ENCODE measurements at regions not wholly inside any gene's neighbourhood (a gene's known extent, or its start where the extent isn't known, plus 50 kb on each side); places are given as distances from the start of the nearest gene placed in this dataset.

DNA sequence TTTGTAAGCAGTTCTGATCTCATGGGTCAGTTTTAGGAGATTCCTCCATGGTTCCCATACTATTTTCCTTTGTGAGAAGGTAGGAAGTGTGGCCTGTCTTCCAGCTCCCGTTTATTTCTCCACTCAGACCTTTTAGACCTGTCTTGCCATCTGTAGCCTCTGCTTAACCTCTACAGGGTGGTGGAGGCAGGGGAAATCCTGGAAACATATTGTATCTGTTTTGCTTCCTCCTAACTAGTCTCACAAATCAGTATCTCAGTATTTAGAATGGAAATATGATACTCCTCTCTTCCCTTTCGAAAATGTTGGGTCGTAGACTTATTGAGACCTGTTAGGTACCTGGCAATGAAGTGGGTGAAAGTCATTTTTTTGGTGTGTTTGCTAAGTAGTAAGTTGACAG is 399.4 kb upstream of the RGS6 start:
- ChIA-PET POLR2A (ENCODE audit: unreplicated experiment) (no interaction called here), CTCF (no interaction called here)
- BruUV-seq (replicated peaks): no TSS peak
- H3F3A ChIP-seq (ENCODE audit: low read length, unreplicated experiment): no peaks in the 10 kb centered on the region
- H3K9me3 ChIP-seq (ENCODE audit: low read length): no peaks in the 10 kb centered on the region
- H3K4me2 ChIP-seq (ENCODE audit: low read length): no peak overlapping the region
- H3K27me3 ChIP-seq (ENCODE audit: low read length): no peaks in the 10 kb centered on the region
- H3K9ac ChIP-seq (ENCODE audit: low read length): no peak overlapping the region
- no peak for TF ChIP-seq EZH2phosphoT487 (IDR thresholded peaks at IDR 0.05; ENCODE audit: borderline replicate concordance, low read length)
- TF ChIP-seq, protein P1, sequence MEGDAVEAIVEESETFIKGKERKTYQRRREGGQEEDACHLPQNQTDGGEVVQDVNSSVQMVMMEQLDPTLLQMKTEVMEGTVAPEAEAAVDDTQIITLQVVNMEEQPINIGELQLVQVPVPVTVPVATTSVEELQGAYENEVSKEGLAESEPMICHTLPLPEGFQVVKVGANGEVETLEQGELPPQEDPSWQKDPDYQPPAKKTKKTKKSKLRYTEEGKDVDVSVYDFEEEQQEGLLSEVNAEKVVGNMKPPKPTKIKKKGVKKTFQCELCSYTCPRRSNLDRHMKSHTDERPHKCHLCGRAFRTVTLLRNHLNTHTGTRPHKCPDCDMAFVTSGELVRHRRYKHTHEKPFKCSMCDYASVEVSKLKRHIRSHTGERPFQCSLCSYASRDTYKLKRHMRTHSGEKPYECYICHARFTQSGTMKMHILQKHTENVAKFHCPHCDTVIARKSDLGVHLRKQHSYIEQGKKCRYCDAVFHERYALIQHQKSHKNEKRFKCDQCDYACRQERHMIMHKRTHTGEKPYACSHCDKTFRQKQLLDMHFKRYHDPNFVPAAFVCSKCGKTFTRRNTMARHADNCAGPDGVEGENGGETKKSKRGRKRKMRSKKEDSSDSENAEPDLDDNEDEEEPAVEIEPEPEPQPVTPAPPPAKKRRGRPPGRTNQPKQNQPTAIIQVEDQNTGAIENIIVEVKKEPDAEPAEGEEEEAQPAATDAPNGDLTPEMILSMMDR (conservative IDR thresholded peaks at IDR 0.05; ENCODE audit: low read depth, low read length): no peak
- intact Hi-C loops (cut with micrococcal nuclease): no loop called here
- H3K79me2 ChIP-seq (ENCODE audit: low read length): peaks cover 11% of the 10 kb centered on the region; the same call in 1 of the 2 replicates
- peaks cover 8% of the 10 kb centered on the region; the same call in 1 of the 2 replicates for H3K36me3 ChIP-seq (ENCODE audit: low read depth, low read length)
- H3K4me3 ChIP-seq (ENCODE audit: low read length): no peak overlapping the region
- DNase-seq (no peak), ATAC-seq (no peak)
- H2AFZ ChIP-seq (ENCODE audit: low read length): no peak overlapping the region
- 0 out of 2 replicates have a peak, but pooled peaks cover 7% of the 10 kb centered on the region for H4K20me1 ChIP-seq (ENCODE audit: low read length)
- H3K4me1 ChIP-seq (ENCODE audit: insufficient read depth, low read length): no peaks in the 10 kb centered on the region
- no peaks in the 10 kb centered on the region for H3K9me2 ChIP-seq (replicated peaks; ENCODE audit: low read length)
- no peak overlapping the region for H3K27ac ChIP-seq (ENCODE audit: low read length)

GRCh38 chr14:71533390-71533789 is 398.8 kb upstream of the RGS6 start:
- CTCF ChIA-PET: no interaction called here
- Histone ChIP-seq H4K20me1 (ENCODE audit: low read length) (0 out of 2 replicates have a peak, but pooled peaks cover 7% of the 10 kb centered on the region), H3K9me2 (replicated peaks; ENCODE audit: low read length) (no peaks in the 10 kb centered on the region), H3F3A (ENCODE audit: low read length, unreplicated experiment) (no peaks in the 10 kb centered on the region), H3K4me1 (ENCODE audit: insufficient read depth, low read length) (no peaks in the 10 kb centered on the region), H3K9me3 (ENCODE audit: low read length) (no peaks in the 10 kb centered on the region), H3K36me3 (ENCODE audit: low read depth, low read length) (peaks cover 8% of the 10 kb centered on the region; the same call in 1 of the 2 replicates), H3K9ac (ENCODE audit: low read length) (no peak overlapping the region), H3K4me2 (ENCODE audit: low read length) (no peak overlapping the region), H3K79me2 (ENCODE audit: low read length) (peaks cover 16% of the 10 kb centered on the region; the same call in 1 of the 2 replicates), H3K27ac (ENCODE audit: low read length) (no peak overlapping the region), H3K27me3 (ENCODE audit: low read length) (no peaks in the 10 kb centered on the region), H3K4me3 (ENCODE audit: low read length) (no peak overlapping the region), H2AFZ (ENCODE audit: low read length) (no peak overlapping the region)
- POLR2A ChIA-PET (ENCODE audit: unreplicated experiment): no interaction called here
- ATAC-seq (no peak), DNase-seq (no peak)
- intact Hi-C loops (cut with micrococcal nuclease): no loop called here
- BruUV-seq (replicated peaks): no TSS peak
- TF ChIP-seq, protein P1 (conservative IDR thresholded peaks at IDR 0.05; ENCODE audit: low read depth, low read length): no peak
- no peak for TF ChIP-seq EZH2 (IDR thresholded peaks at IDR 0.05; ENCODE audit: low read length, unreplicated experiment)
- no peak for TF ChIP-seq EZH2phosphoT487 (IDR thresholded peaks at IDR 0.05; ENCODE audit: borderline replicate concordance, low read length)

DNA sequence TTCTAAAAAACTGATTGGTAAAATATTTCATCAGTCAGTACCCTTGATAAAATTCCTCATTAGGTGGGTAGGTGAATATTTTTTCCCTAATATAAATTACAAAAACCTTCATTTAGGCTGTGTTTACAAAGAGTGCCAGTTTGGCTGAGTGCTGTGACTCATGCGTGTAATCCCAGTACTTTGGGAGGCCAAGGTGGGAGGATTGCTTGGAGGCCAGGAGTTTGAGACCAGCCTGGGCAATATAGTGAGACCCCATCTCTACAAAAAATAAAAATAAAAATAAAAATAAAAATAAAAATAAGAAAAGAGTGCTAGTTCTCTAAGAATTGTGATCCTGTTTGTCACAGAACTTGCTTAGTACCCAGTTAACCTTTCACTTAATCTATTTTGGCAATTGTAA is 398.4 kb upstream of the RGS6 start:
- no peaks in the 10 kb centered on the region for H3K27me3 ChIP-seq (ENCODE audit: low read length)
- no TSS peak for BruUV-seq (replicated peaks)
- POLR2A ChIA-PET (ENCODE audit: unreplicated experiment): no interaction called here

More for the DNA sequence above, 398.4 kb upstream of the RGS6 start:
- TF ChIP-seq, protein P1 (conservative IDR thresholded peaks at IDR 0.05; ENCODE audit: low read depth, low read length): no peak
- TF ChIP-seq EZH2 (IDR thresholded peaks at IDR 0.05; ENCODE audit: low read length, unreplicated experiment) (no peak), EZH2phosphoT487 (IDR thresholded peaks at IDR 0.05; ENCODE audit: borderline replicate concordance, low read length) (no peak)
- CTCF ChIA-PET: no interaction called here
- H3K36me3 ChIP-seq (ENCODE audit: low read depth, low read length): peaks cover 8% of the 10 kb centered on the region; the same call in 1 of the 2 replicates
- ATAC-seq (no peak), DNase-seq (no peak)
- no peaks in the 10 kb centered on the region for H3K9me2 ChIP-seq (replicated peaks; ENCODE audit: low read length)
- peaks cover 20% of the 10 kb centered on the region; the same call in 1 of the 2 replicates for H3K79me2 ChIP-seq (ENCODE audit: low read length)
- no peak overlapping the region for H3K4me3 ChIP-seq (ENCODE audit: low read length)
- no peaks in the 10 kb centered on the region for H3F3A ChIP-seq (ENCODE audit: low read length, unreplicated experiment)
- H3K4me1 ChIP-seq (ENCODE audit: insufficient read depth, low read length): no peaks in the 10 kb centered on the region
- H3K27ac ChIP-seq (ENCODE audit: low read length): no peak overlapping the region
- intact Hi-C loops (cut with micrococcal nuclease): no loop called here
- no peak overlapping the region for H2AFZ ChIP-seq (ENCODE audit: low read length)
- no peaks in the 10 kb centered on the region for H3K9me3 ChIP-seq (ENCODE audit: low read length)
- no peak overlapping the region for H3K4me2 ChIP-seq (ENCODE audit: low read length)
- H3K9ac ChIP-seq (ENCODE audit: low read length): no peak overlapping the region
- 0 out of 2 replicates have a peak, but pooled peaks cover 7% of the 10 kb centered on the region for H4K20me1 ChIP-seq (ENCODE audit: low read length)
